Rectal smooth muscle tissue (tissue), 1 donor: ENCODE measurements at regions not wholly inside any gene's neighbourhood (a gene's known extent, or its start where the extent isn't known, plus 50 kb on each side); places are given as distances from the start of the nearest gene placed in this dataset.
"Not testable (repeated sequence)": the region's sequence is repeated elsewhere in the genome, so short reads cannot be mapped to it uniquely, and the experiment has no call there.

Experiments used
- H3K27ac ChIP-seq: one replicate; pipeline ENCODE4 v1.7.0; 2013; ENCODE audit warnings: low read depth, low read length, inconsistent platforms
- H3K27me3 ChIP-seq: one replicate; pipeline ENCODE4 v1.7.0; 2013; ENCODE audit warnings: low read length; ENCODE audit not compliant: control insufficient read depth, insufficient read depth
- H3K36me3 ChIP-seq: one replicate; pipeline ENCODE4 v1.7.0; 2013; ENCODE audit warnings: low read length; ENCODE audit not compliant: control insufficient read depth, insufficient read depth
- H3K4me1 ChIP-seq: one replicate; pipeline ENCODE4 v1.7.0; 2013; ENCODE audit warnings: low read length; ENCODE audit not compliant: control insufficient read depth, insufficient read depth
- H3K4me3 ChIP-seq: one replicate; pipeline ENCODE4 v1.7.0; 2013; ENCODE audit warnings: low read length
- H3K9ac ChIP-seq: one replicate; pipeline ENCODE4 v1.7.0; 2013; ENCODE audit warnings: low read length

- Histone ChIP-seq H3K36me3 (no peaks in the 10 kb centered on the region), H3K27ac (no peak overlapping the region), H3K4me1 (no peaks in the 10 kb centered on the region), H3K4me3 (no peak overlapping the region), H3K9ac (no peak overlapping the region), H3K27me3 (no peaks in the 10 kb centered on the region)
Observed at GRCh38 chr2:366706-367105, 78.8 kb upstream of the ALKAL2 start.

- no peak overlapping the region for H3K27ac ChIP-seq
- H3K27me3 ChIP-seq = no peaks in the 10 kb centered on the region
- no peaks in the 10 kb centered on the region for H3K36me3 ChIP-seq
- H3K4me3 ChIP-seq = no peak overlapping the region
- H3K9ac ChIP-seq = no peak overlapping the region
- H3K4me1 ChIP-seq = no peaks in the 10 kb centered on the region
Observed at GRCh38 chr2:365367-366275, 77.7 kb upstream of the ALKAL2 start.

GRCh38 chr2:363824-364470 is 76.1 kb upstream of the ALKAL2 start:
- Histone ChIP-seq H3K27ac (no peak overlapping the region), H3K27me3 (no peaks in the 10 kb centered on the region), H3K4me3 (no peak overlapping the region), H3K36me3 (no peaks in the 10 kb centered on the region), H3K9ac (no peak overlapping the region), H3K4me1 (no peaks in the 10 kb centered on the region)

- H3K4me1 ChIP-seq = no peaks in the 10 kb centered on the region
- H3K27ac ChIP-seq = no peak overlapping the region
- H3K9ac ChIP-seq = no peak overlapping the region
- H3K4me3 ChIP-seq = no peak overlapping the region
- no peaks in the 10 kb centered on the region for H3K36me3 ChIP-seq
- no peaks in the 10 kb centered on the region for H3K27me3 ChIP-seq
Observed at GRCh38 chr2:362924-363323, 75.0 kb upstream of the ALKAL2 start.

- H3K36me3 ChIP-seq = no peaks in the 10 kb centered on the region
- H3K9ac ChIP-seq = no peak overlapping the region
- no peak overlapping the region for H3K4me3 ChIP-seq
- H3K4me1 ChIP-seq = no peaks in the 10 kb centered on the region
- no peaks in the 10 kb centered on the region for H3K27me3 ChIP-seq
- no peak overlapping the region for H3K27ac ChIP-seq
Observed at GRCh38 chr2:360124-360523, 72.2 kb upstream of the ALKAL2 start.

- no peaks in the 10 kb centered on the region for H3K36me3 ChIP-seq
- H3K9ac ChIP-seq = no peak overlapping the region
- H3K27ac ChIP-seq = no peak overlapping the region
- no peaks in the 10 kb centered on the region for H3K4me1 ChIP-seq
- H3K27me3 ChIP-seq = no peaks in the 10 kb centered on the region
- H3K4me3 ChIP-seq = no peak overlapping the region
Observed at GRCh38 chr2:359047-359446, 71.2 kb upstream of the ALKAL2 start.

- H3K27ac ChIP-seq = no peak overlapping the region
- no peaks in the 10 kb centered on the region for H3K4me1 ChIP-seq
- H3K9ac ChIP-seq = no peak overlapping the region
- no peaks in the 10 kb centered on the region for H3K36me3 ChIP-seq
- no peaks in the 10 kb centered on the region for H3K27me3 ChIP-seq
- H3K4me3 ChIP-seq = no peak overlapping the region
Observed at GRCh38 chr2:357811-358210, 69.9 kb upstream of the ALKAL2 start.

- not testable (repeated sequence) for H3K9ac ChIP-seq, H3K27ac ChIP-seq, H3K4me3 ChIP-seq, H3K36me3 ChIP-seq, H3K27me3 ChIP-seq, H3K4me1 ChIP-seq
Observed at GRCh38 chr2:356304-356703, 68.4 kb upstream of the ALKAL2 start.

- Histone ChIP-seq H3K27me3 (no peaks in the 10 kb centered on the region), H3K4me3 (no peak overlapping the region), H3K27ac (no peak overlapping the region), H3K36me3 (no peaks in the 10 kb centered on the region), H3K9ac (no peak overlapping the region), H3K4me1 (no peaks in the 10 kb centered on the region)
Observed at GRCh38 chr2:355773-356172, 67.9 kb upstream of the ALKAL2 start.

- H3K27me3 ChIP-seq = no peaks in the 10 kb centered on the region
- no peaks in the 10 kb centered on the region for H3K36me3 ChIP-seq
- no peak overlapping the region for H3K4me3 ChIP-seq
- no peaks in the 10 kb centered on the region for H3K4me1 ChIP-seq
- no peak overlapping the region for H3K27ac ChIP-seq
- no peak overlapping the region for H3K9ac ChIP-seq
Observed at GRCh38 chr2:352696-353095, 64.8 kb upstream of the ALKAL2 start.

GRCh38 chr2:349390-349789 is 61.5 kb upstream of the ALKAL2 start:
- Histone ChIP-seq H3K36me3 (no peaks in the 10 kb centered on the region), H3K27me3 (no peaks in the 10 kb centered on the region), H3K9ac (no peak overlapping the region), H3K4me1 (no peaks in the 10 kb centered on the region), H3K4me3 (no peak overlapping the region), H3K27ac (no peak overlapping the region)

- H3K4me1 ChIP-seq = no peaks in the 10 kb centered on the region
- no peaks in the 10 kb centered on the region for H3K36me3 ChIP-seq
- H3K4me3 ChIP-seq = no peak overlapping the region
- H3K9ac ChIP-seq = no peak overlapping the region
- no peaks in the 10 kb centered on the region for H3K27me3 ChIP-seq
- no peak overlapping the region for H3K27ac ChIP-seq
Observed at GRCh38 chr2:348361-348916, 60.5 kb upstream of the ALKAL2 start.
